ENCODE measurements at regions not wholly inside any gene's neighbourhood (a gene's known extent, or its start where the extent isn't known, plus 50 kb on each side); places are given as distances from the start of the nearest gene placed in this dataset.
"Not testable (repeated sequence)": the region's sequence is repeated elsewhere in the genome, so short reads cannot be mapped to it uniquely, and the experiment has no call there.

GRCh38 chr2:221958224-221958623 is 340.6 kb downstream of the PAX3 start:
- Mint-ChIP-seq H3K4me3 (no peak overlapping the region), H3K9me3 (no peaks in the 10 kb centered on the region), H3K4me1 (ENCODE audit: low read depth) (no peaks in the 10 kb centered on the region), H3K36me3 (ENCODE audit: insufficient read depth) (no peaks in the 10 kb centered on the region), H3K27me3 (ENCODE audit: low read depth) (no peaks in the 10 kb centered on the region)
- DNase-seq (no peak), ATAC-seq (no peak)

- no peak for DNase-seq
- Mint-ChIP-seq H3K9me3 (peaks cover 3% of the 10 kb centered on the region), H3K4me3 (no peak overlapping the region), H3K27me3 (ENCODE audit: low read depth) (peaks cover 2% of the 10 kb centered on the region), H3K36me3 (ENCODE audit: insufficient read depth) (no peaks in the 10 kb centered on the region), H3K4me1 (ENCODE audit: low read depth) (no peaks in the 10 kb centered on the region)
- ATAC-seq: no peak
Observed at GRCh38 chr2:221948076-221948475, 350.7 kb downstream of the PAX3 start.

DNA sequence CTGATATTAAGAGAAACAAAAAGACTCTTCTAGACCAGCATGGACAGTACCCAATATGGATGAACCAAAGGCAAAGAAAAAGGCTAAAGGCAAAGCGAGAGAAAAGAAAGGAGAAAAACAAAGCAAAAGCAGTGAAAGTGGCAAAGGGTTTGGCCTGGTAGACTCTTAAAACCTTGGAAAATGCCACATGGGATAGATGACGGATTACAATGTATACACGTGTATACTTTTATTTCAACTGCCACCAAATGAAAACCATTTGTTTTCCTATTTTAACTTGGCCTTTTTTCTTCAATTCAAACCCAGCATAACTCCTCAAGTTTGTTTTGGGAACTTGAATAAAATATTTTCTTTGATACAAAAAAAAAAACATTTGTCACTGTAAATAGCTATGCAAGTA is 354.3 kb downstream of the PAX3 start:
- ATAC-seq; H3K9me3 Mint-ChIP-seq; DNase-seq; H3K4me3 Mint-ChIP-seq; H3K27me3 Mint-ChIP-seq (ENCODE audit: low read depth); H3K4me1 Mint-ChIP-seq (ENCODE audit: low read depth); H3K36me3 Mint-ChIP-seq (ENCODE audit: insufficient read depth): not testable (repeated sequence)

GRCh38 chr2:221943076-221943810 is 355.6 kb downstream of the PAX3 start:
- Mint-ChIP-seq H3K36me3 (ENCODE audit: insufficient read depth) (no peaks in the 10 kb centered on the region), H3K4me1 (ENCODE audit: low read depth) (no peaks in the 10 kb centered on the region), H3K27me3 (ENCODE audit: low read depth) (peaks cover 2% of the 10 kb centered on the region), H3K9me3 (no peaks in the 10 kb centered on the region), H3K4me3 (no peak overlapping the region)
- DNase-seq (no peak), ATAC-seq (no peak)

DNA sequence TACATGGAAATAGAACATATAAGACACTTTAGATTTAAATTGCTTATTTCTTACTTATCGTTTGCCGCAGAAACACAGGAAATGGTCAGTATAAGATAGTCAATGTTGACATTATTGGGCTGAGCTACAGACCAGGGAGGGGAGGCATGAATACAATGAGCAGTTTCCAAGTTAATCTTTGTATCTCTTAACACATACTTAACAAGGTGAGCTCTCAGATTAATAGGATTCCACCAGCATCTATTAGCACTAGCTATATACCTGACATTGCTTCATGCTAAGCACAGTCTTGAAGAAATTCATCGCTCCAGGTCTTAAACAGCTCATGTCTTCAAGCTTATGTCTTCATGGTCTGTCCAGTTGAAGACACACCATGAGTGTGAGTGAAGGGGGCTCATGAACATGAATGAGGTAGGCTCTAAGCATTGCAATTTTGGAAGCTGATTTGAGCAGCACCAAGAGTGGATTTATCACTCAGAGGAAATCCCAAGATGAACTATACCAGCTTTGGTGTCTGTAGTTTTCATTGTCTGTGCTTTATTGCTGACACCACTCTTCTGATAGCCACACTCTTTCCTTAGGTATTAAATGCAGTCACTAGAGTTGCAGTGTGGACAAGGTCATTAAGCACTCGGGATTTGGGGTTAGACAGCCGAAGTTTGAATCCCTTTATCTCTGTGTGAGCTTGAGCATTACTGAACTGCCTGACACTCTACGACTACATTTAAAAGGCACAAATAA is 359.3 kb upstream of the EPHA4 start:
- ATAC-seq (no peak), DNase-seq (no peak)
- Mint-ChIP-seq H3K36me3 (ENCODE audit: insufficient read depth) (no peaks in the 10 kb centered on the region), H3K27me3 (ENCODE audit: low read depth) (no peaks in the 10 kb centered on the region), H3K9me3 (no peaks in the 10 kb centered on the region), H3K4me3 (no peak overlapping the region), H3K4me1 (ENCODE audit: low read depth) (no peaks in the 10 kb centered on the region)

DNA sequence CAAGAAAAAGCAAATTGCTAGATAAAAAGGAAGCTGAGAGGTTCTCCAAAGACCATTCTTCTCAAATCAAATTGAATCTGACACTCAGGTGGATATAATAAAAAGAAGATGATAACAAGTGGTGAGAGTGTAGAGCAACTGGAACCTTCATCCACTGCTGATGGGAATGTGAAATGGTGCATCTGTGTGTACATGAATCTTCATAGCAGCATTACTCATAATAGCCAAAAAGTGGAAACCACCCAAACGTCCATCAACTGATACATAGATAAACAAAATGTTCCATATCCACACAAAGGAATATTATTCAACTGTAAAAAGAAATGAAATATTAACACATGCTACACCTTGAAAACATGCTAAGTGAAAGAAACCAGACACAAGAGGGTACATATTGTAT is 357.2 kb upstream of the EPHA4 start:
- Mint-ChIP-seq H3K4me3 (no peak overlapping the region), H3K9me3 (no peaks in the 10 kb centered on the region), H3K36me3 (ENCODE audit: insufficient read depth) (no peaks in the 10 kb centered on the region), H3K4me1 (ENCODE audit: low read depth) (no peaks in the 10 kb centered on the region), H3K27me3 (ENCODE audit: low read depth) (no peaks in the 10 kb centered on the region)
- ATAC-seq (no peak), DNase-seq (no peak)

GRCh38 chr2:221926327-221926726 is 354.2 kb upstream of the EPHA4 start:
- no peak for ATAC-seq
- H3K4me1 Mint-ChIP-seq (ENCODE audit: low read depth): no peaks in the 10 kb centered on the region
- H3K9me3 Mint-ChIP-seq: no peaks in the 10 kb centered on the region
- H3K36me3 Mint-ChIP-seq (ENCODE audit: insufficient read depth): no peaks in the 10 kb centered on the region
- no peak overlapping the region for H3K4me3 Mint-ChIP-seq
- H3K27me3 Mint-ChIP-seq (ENCODE audit: low read depth): no peaks in the 10 kb centered on the region
- no peak for DNase-seq

DNA sequence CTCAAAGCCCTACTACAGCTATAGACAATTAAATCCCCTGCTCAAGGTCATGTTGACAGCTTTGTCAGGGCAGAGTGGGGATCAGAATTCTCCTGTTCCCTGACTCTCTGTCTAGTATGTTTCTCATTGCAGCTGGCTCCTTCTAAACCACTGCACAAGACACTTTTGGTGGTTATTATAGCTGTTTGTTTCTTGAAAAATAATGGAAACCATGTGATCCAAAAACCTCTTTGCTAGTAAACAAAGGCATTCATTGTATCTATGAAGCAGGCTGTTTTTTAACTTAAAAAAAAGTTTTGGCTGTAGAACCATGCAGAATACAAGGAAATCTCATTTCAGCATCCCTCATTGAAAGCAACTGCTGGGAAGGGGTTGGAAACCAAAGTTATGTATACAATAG is 352.5 kb upstream of the EPHA4 start:
- DNase-seq: no peak
- Mint-ChIP-seq H3K4me1 (ENCODE audit: low read depth) (no peaks in the 10 kb centered on the region), H3K36me3 (ENCODE audit: insufficient read depth) (no peaks in the 10 kb centered on the region), H3K27me3 (ENCODE audit: low read depth) (no peaks in the 10 kb centered on the region), H3K9me3 (no peaks in the 10 kb centered on the region), H3K4me3 (no peak overlapping the region)
- no peak for ATAC-seq

GRCh38 chr2:221915926-221916325 is 343.8 kb upstream of the EPHA4 start:
- DNase-seq (no peak), ATAC-seq (no peak)
- Mint-ChIP-seq H3K9me3 (no peaks in the 10 kb centered on the region), H3K27me3 (ENCODE audit: low read depth) (no peaks in the 10 kb centered on the region), H3K4me1 (ENCODE audit: low read depth) (no peaks in the 10 kb centered on the region), H3K4me3 (no peak overlapping the region), H3K36me3 (ENCODE audit: insufficient read depth) (no peaks in the 10 kb centered on the region)

GRCh38 chr2:221914334-221914880 is 342.3 kb upstream of the EPHA4 start:
- ATAC-seq: no peak
- DNase-seq: no peak
- H3K36me3 Mint-ChIP-seq (ENCODE audit: insufficient read depth): no peaks in the 10 kb centered on the region
- no peaks in the 10 kb centered on the region for H3K9me3 Mint-ChIP-seq
- H3K4me3 Mint-ChIP-seq: no peak overlapping the region
- H3K27me3 Mint-ChIP-seq (ENCODE audit: low read depth): no peaks in the 10 kb centered on the region
- H3K4me1 Mint-ChIP-seq (ENCODE audit: low read depth): no peaks in the 10 kb centered on the region

- DNase-seq (no peak), ATAC-seq (no peak)
- no peaks in the 10 kb centered on the region for H3K36me3 Mint-ChIP-seq (ENCODE audit: insufficient read depth)
- no peaks in the 10 kb centered on the region for H3K9me3 Mint-ChIP-seq
- no peaks in the 10 kb centered on the region for H3K4me1 Mint-ChIP-seq (ENCODE audit: low read depth)
- H3K4me3 Mint-ChIP-seq: no peak overlapping the region
- H3K27me3 Mint-ChIP-seq (ENCODE audit: low read depth): no peaks in the 10 kb centered on the region
Observed at GRCh38 chr2:221911890-221912289, 339.8 kb upstream of the EPHA4 start.

DNA sequence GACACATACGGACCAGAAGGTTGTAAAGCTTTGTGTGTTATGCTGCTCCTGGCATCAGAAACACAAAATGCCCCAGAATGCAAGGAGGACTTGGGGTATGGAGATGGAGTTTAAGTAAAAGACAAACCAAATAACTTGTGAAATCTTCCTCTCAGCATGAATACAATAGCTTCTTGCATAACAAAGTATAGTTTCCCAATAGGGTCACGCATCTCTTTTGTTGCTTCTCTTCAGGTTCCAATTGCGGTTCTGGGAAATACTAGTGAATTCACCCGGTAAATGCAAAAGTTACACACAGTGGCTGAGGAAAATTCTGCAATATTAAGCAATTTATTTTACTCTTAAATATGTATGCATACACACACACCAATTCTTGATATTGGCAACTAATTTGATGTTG is 339.2 kb upstream of the EPHA4 start:
- H3K9me3 Mint-ChIP-seq: no peaks in the 10 kb centered on the region
- H3K4me1 Mint-ChIP-seq (ENCODE audit: low read depth): no peaks in the 10 kb centered on the region
- H3K4me3 Mint-ChIP-seq: no peak overlapping the region
- no peak for ATAC-seq
- DNase-seq: no peak
- no peaks in the 10 kb centered on the region for H3K36me3 Mint-ChIP-seq (ENCODE audit: insufficient read depth)
- H3K27me3 Mint-ChIP-seq (ENCODE audit: low read depth): no peaks in the 10 kb centered on the region

DNA sequence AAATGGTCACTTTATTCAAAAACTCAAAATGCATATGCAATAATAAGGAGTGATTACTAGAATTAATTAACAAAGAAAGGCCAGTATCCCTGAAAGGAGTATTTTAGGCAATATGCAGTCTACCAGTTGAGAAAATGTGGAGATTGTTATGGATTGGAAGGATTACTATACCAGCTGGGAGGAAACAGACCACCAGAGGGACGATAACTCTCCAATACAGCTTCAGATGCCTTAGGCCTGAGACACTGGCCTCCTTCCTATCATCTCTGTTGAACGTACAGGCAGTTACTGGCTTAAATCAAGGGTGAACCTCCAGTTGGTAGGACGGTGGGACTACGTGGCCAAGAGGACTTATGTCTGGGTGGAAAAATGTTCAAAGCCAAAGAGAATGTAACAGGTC is 336.4 kb upstream of the EPHA4 start:
- Mint-ChIP-seq H3K27me3 (ENCODE audit: low read depth) (no peaks in the 10 kb centered on the region), H3K36me3 (ENCODE audit: insufficient read depth) (no peaks in the 10 kb centered on the region), H3K4me3 (no peak overlapping the region), H3K9me3 (no peaks in the 10 kb centered on the region), H3K4me1 (ENCODE audit: low read depth) (no peaks in the 10 kb centered on the region)
- DNase-seq (no peak), ATAC-seq (no peak)

- H3K27me3 Mint-ChIP-seq (ENCODE audit: low read depth): no peaks in the 10 kb centered on the region
- no peaks in the 10 kb centered on the region for H3K4me1 Mint-ChIP-seq (ENCODE audit: low read depth)
- peaks cover 5% of the 10 kb centered on the region for H3K9me3 Mint-ChIP-seq
- no peak overlapping the region for H3K4me3 Mint-ChIP-seq
- no peak for ATAC-seq
- H3K36me3 Mint-ChIP-seq (ENCODE audit: insufficient read depth): no peaks in the 10 kb centered on the region
- DNase-seq: no peak
Observed at GRCh38 chr2:221897718-221898117, 325.6 kb upstream of the EPHA4 start.

DNA sequence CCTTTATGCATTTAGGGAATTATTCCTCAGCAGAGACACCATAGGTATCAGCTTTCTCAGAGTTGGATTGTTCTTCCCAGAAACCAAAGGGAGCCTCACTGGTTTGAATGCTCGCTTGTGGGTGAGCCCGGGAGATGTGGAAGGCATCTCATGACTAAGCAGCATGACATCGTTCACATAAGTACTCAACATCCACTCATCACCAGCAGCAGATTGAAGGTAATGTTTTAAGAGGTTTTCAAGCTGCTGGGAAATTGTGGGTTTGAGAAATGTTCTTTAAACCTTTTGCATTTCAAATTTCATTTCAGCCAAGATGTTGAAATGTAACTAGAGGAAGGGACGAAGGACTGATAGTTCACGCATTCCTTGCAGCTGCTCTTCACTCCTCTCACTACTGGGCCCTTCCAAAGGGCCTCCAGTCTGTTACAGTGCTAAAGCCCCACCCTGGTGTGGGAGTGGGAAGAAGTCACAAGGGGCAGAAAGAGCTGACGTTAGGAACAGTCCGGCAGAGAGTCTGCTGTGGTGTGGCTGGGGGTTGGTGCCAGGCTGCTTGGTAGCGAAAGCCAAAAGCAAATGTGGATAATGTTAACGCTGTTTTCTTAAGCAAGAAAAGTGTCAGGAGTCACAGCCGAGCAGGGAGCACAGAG is 324.5 kb upstream of the EPHA4 start:
- Mint-ChIP-seq H3K4me1 (ENCODE audit: low read depth) (no peaks in the 10 kb centered on the region), H3K9me3 (peaks cover 5% of the 10 kb centered on the region), H3K4me3 (no peak overlapping the region), H3K27me3 (ENCODE audit: low read depth) (no peaks in the 10 kb centered on the region), H3K36me3 (ENCODE audit: insufficient read depth) (no peaks in the 10 kb centered on the region)
- DNase-seq: no peak
- ATAC-seq: no peak

Measured in activated T-cell treated with anti-CD3 and anti-CD28 coated beads, Interleukin-2, amount 50 U/mL, for 4 hours (primary cell).